HG02588 (cell line): ENCODE measurements at regions not wholly inside any gene's neighbourhood (a gene's known extent, or its start where the extent isn't known, plus 50 kb on each side); places are given as distances from the start of the nearest gene placed in this dataset.

Experiments
- ATAC-seq: cut with Tn5 transposase; IDR thresholded peaks from one replicate; pipeline ENCODE4 v1.9.1; 2021; ENCODE audit warnings: mild to moderate bottlenecking, moderate library complexity; ENCODE audit not compliant: unreplicated experiment

DNA sequence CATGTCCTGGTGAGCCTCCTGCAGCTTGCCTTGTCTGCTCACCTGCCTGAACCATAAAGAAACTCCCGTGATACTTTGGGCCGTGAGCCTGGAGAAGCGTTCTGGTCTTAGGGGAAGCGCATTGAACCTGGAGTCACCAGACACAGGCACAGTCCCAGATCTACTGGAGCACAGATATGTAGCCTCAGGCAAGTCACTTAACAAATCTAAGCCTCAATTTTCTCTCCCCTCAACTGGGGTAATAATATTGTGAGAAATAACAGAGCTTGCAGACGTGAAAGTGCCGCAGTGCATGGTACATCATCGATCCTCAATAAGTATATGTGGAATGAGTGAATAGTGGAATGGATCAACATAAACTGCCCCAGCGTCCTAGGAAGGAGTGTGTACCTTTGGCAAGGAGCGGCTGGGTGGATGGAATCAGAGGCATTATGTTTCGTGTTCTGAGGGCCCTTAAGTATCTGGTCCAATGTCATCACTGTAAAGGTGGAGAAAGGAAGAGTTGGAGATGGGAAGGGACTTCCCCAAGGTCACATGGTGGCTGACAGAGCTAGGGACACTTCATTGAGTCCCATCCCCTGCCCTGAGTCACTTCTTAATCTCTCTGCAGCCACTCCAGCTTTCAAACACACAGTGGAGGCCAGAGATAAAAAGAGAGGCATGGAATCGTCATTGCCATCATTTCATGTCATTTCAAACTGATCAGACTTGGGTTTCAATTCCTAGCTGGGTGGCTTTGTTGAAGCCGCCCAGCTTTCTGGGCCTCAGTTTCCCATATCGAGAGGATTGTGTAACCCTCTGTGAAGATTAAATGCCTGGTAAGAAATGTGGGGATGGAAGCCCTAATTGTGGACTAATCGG is 172.4 kb downstream of the DDX1 start:
- ATAC-seq, result no peak

DNA sequence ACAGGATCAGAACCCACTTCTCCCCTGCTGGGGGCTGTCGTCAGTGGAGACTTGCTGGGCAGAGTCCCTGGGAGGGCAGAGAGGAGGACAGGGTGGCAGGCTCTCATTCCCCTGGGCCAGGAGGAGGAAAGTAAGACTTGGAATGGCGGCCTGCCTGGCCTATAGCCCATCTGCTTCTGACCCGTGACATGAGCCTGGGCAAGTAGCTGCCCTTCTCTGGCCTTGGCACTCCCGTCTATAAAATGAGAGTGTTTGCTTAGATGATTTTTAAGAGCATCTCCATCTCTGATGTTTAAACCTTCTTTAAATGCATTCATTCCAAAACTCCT is 173.0 kb downstream of the DDX1 start:
- ATAC-seq, result no peak

DNA sequence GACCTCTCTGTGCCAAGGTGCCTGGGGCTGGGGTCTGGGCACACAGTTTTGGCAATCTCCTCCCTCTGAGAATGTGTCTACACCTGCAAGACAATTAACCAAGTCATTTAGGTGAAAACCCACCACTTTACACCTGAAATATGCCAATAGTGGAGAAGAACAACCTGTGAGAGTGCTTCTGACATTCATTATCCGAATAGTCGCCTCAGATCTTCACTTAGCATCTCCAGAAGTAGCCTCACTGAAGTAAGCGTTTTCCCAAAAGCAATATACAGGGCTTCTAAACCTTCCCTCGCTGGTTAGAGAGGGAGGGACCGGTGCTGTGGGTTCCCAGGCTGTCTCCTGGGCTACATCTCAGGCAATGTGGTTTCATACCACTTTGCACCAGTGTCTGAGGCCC is 173.5 kb downstream of the DDX1 start:
- ATAC-seq, result no peak

DNA sequence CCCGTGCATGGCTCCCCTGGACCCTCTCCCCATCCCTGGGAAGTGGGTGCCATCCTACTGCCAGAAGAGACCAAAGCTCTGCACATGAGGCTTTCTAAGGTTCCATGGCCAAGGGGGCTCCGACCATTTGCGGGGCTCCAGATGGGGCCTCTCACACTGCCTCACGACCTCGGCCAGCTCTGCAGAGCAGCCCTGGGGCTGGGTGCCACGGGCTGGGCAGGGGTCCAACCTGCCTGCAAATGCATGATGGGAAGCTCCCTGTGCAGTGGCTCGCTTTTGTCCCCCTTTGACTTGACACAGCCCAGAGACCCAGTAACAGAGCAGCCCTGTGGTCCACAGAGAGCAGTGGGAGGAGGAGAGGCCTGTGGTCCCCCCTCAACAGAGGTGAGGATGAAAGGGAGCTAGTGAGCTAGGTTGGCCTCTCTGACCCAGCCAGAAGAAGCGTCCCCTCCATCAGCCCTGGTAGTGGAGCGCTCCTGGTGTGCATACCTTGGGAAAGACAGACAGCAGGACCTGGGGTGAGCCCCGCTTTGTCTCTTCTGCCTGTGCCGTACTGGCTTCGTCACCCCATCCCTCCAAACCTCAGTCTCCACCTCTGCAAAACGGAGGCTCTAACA is 174.1 kb downstream of the DDX1 start:
- ATAC-seq, result no peak

DNA sequence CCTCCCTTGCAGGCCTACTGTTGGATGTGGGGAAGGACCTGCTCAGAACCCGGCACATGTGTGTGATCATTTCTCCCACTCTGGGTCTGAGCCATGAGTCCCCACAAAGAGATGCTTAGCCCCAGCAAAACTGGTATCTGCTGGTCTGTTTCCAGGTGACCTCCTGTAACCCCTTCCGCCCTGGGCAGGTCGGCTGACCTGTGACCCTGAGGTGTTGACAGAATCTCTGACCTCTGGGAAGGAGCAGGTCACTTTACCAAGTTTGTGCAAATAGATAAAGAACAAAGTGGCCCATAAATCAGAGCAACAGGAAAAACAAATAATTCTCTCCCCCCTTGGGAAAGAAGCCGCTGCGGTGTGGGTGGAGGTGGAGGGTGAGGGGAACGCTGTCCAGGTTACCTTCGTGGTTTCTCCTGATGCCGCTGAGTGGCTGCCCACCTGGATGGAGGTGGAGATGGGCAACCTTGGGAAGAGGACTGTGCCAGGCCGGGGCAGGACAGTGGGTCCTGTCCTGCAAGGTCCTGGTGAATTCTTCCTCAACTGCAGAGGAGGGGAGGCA is 174.0 kb upstream of the MYCN start:
- no peak for ATAC-seq

DNA sequence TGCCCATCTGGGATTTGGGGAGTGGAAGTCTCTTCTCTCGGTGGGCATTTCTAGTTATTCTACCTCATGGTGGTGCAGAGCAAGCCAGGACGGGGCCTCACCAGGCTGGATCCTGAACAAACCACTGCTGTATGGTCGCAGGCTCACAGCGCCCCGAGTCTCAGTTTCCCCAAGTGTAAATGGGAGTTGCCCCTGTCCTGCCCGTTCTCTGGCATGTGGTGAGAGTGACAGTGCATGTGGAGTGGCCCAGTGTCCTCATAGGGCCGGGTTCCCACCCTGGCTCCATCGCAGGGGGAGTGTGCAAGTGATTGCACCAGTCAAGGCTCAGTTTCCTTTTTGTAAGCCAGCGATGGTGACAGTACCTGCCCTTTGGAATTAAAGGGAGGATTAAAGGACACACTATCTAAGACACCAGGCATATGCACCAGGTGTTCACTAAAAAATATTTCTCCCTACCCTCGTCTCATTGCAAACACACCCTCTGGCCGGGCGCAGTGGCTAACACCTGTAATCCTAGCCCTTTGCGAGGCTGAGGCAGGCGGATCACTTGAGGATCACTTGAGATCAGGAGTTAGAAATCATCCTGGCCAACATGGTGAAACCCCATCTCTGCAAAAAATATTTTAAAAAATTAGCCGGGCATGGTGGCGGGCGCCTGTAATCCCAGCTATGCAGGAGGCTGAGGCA is 173.3 kb upstream of the MYCN start:
- ATAC-seq, result no peak

DNA sequence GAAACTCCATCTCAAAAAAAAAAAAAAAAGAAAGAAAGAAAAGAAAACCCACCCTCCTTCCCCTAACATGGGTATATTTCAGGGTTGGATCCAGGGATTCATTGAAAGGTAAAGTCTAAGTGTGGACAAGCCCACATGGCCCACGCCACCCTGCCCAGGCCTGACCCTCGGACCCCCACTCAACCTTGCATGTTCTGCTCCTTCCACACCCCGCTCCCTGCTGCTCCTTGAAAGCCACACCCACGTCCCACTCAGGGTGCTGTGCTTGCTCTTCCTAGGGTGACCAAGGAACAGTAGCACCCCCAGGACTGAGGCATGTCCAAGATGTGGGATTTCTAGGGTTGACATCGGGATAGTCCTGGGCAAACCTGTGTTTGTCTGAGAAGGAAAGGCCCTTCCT is 172.7 kb upstream of the MYCN start:
- no peak for ATAC-seq

DNA sequence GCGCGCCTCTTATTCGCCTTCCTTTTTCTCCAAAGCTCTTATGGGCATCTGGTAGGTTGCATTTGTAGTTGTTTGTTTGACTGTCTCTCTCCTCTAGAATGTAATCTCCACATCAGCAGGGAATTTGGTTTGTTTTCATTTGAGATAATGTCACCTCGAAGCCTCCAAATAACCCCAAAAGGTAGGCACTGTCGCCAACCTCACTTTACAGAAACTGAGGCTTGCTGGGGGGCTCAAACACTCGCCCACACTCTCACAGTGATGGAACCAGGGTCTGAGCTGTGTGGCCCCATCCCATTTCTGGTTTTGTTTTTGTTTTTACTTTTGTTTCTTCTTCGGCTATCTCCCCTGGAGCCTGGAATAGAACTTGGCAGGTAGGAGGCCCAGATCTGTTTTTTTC is 172.2 kb upstream of the MYCN start:
- no peak for ATAC-seq

DNA sequence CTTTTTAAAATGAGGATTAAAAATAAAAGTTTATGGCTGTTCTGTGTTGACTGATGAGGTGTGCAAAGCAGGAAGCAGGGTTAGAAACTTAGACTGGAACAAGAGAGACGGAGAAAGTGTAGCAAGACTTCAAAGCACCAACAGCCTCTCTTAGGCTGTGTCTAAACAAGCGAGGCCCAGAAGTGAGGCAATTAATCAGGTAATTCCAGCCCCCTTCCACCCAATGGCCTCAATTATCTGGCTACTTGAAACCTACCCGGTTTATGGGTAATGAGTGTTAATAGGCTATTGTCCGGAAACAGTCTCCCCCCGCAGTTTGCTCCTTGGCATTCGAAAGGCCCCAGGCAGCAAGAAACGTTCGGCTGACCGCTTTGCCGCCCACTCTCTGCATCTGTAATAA is 171.7 kb upstream of the MYCN start:
- ATAC-seq, result no peak

DNA sequence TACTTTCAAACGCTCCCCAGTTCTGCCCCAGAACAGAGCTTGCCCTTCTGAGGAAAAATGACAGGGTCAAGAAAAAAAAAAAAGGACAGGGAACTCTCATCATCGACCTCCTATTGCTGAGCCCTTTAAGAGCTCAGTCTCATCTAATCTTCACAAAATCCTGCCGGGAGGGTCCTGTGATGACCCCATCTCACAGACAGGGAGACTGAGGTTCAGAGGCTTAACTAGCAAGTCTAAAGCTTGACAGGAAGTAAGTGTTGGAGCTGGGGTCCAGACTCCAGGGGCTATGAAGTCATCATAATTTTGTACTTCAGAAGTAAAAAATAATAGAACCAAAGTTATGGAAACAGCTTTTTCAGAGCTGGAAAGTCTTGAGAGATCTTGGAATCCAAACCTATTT is 171.1 kb upstream of the MYCN start:
- no peak for ATAC-seq

DNA sequence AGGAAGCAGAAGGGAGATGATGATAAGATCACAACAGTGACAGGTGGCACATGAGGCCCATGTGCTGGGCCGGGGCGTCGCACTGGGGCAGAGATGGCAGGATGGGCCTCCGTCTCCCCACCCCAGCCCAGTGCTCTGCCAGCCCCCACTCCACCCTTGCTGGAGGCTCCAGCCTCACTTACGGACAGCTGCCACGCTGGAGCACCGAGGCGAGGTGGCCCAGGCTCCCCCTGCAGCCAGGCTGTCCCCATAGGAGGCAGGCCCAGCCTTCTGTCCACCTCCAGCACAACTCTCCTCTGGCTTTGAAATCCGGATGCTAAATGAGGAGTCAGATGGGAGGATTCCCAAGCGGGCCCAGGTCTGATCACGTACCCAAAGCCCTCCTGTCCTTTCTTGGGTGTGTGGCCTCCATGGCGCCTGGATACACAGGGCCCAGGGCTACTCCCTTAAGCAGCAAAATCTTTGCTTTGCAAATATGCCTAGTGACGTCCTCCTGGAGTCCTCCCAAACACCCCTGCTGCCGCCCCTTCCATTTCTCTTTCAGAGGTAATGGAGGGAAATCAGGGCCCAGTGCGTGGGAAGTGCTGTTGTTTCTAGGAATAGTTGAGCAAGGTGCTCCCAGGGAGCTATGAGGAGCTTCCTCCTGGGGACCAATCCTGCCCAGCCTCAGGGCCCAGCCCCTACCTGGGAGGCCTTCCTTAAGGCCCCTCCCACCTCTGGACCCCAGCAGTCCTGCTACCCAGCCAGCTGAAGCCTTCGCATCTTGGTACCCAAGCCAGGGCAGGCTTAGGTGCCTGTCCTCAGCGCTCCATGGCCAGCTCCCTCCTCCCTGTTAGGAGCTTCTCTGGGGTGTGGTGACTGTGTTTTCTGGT is 170.4 kb upstream of the MYCN start:
- ATAC-seq, result no peak

DNA sequence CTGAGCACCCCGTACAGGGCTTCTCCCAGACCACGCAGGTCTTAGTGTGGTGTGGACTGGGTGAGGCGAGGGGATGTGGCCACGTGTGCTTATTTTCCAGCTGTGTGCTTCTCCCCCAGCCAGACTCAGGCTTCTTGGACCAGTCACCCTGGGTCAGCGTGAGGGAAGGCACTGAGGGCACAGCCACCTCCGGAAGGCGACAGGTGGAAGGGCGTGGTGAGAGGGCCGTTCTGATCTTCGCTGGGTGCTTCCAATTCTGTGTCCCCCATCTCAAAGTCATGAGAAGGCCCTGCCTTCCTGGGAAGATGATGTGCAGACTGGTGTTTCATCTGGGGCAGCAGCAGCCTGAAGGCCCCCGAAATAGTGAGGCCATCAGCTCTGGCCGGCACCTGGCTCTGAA is 169.7 kb upstream of the MYCN start:
- ATAC-seq, result no peak

DNA sequence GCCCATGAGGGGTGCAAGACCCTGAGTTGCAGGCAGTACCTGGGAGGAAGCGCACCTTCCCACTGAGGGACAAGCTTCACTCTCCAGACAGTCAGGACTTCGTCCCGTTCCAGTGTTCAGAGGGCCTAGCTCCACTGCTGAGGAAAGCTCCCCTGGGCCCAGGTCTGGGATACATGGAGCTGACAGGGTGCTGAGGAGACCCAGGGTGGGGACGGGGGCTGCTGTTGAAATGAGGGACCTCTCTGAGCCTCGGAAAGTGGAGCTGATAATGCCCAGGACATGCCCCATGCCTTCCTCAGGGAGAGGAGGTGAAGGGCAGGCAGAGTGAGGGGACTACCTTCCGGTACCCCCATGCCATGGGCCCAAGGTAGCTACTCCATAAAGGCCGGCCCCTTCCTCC is 169.2 kb upstream of the MYCN start:
- ATAC-seq, result no peak

DNA sequence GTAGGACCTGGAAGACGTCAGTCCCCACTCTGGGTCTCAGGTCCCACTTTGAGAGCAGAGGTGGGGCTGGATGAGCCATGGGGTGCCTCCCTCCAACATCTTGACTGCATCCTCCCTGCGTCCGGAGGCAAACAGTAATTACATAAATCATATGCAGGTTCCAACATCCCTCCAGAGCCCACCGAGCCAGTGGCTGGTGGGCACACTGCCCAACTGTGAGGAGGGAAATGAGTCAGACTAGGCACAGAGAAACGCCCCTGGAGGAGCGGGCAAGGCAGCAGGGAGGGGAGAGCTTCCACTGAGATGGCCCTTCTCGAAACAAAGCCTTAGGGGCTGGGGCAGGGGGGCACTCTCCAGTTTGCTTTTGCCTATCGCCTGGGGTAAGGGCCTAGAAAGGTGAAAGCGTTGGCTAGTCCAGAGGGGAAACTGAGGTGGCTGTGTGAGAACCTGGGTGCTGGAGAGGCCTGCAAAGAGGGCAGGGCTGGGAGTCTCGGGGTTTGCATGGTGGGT is 168.2 kb upstream of the MYCN start:
- ATAC-seq, result no peak

DNA sequence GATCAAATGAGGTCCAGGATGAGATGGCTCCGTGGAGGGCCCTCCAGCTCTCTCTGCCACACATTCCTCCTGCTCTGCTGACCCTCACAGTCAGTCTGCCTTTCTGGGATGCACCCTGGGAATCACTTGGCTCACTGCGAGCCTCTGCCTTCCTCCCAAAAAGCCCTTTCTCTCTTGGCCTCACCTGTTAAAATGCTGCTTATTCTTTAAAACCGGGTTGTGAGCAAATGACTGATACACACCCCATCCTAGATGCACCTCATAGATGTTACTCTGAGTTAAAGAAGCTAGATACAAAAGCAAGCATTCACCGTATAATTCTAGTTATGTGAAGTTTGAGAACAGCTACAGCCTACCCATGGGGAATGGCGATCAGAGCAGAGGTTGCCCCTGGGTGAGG is 167.7 kb upstream of the MYCN start:
- ATAC-seq, result no peak

DNA sequence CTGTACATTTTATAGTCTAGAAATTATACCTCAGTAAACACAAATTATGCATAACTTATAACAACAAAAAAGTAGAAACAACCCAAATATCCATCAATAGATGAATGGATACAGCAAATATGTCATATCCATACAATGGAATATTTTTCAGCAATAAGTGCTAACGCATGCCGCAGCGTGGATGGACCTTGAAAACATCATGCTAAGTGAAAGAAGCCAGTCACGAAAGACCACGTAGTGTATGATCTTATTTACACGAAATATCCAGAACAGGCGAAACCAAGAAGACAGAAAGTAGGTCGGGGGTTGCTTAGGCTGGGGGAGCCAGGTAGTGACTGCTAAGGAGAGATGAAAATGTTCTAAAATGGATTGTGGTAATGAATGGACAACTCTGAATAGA is 167.1 kb upstream of the MYCN start:
- no peak for ATAC-seq

DNA sequence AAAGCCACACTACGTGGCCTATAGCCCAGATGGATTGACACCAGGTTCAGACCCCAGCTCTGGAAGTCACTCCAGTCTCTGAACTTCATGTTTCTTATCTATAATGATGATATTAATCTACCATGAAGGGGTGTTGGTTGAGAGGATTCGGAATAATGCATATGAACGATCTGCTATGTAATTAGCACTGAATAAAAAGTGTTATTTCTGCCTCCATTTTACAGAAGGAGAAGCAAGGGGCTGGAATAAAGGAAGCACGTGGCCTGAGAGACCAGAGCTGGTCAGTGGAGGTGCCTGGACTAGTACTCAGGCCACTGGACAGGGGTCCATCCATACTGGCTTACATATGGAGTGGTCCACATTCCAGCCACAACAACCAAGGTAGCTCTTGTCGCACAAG is 166.5 kb upstream of the MYCN start:
- no peak for ATAC-seq

DNA sequence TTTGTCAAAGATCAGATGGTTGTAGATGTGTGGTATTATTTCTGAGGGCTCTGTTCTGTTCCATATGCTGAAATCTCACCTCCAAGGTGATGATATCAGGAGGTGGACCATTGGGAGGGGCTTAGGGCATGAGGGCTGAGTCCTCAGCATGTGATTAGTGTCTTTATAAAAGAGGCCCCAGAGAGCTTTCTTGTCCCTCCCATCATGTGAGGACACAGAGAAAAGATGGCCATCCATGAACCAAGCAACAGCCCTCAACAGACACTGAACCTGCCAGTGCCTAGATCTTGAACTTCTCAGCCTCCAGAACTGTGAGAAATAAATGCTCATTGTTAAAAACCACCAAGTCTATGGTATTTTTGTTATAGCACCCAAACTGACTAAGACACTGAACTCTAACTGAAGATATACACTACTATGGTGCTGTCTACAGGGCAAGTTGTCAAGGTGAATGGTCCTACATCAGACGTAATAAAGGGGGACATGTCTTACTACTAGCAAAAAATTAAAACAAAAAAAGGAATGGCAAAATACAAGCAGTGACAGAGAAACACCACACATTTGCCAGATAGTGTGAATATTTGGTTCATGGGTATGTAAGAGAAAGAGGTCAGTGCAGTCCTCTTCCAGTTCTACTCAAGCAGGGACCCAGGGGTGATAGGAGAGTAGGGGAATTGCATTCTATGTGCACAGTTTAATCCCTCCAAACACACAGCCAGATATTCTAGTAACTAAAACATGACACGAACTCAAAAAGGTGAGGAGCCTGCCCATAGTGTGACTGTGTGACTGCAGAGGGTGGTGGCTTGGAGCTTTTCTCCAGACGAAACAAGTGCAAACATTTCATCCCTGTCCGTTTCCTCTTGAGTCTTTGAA is 164.4 kb upstream of the MYCN start:
- no peak for ATAC-seq

DNA sequence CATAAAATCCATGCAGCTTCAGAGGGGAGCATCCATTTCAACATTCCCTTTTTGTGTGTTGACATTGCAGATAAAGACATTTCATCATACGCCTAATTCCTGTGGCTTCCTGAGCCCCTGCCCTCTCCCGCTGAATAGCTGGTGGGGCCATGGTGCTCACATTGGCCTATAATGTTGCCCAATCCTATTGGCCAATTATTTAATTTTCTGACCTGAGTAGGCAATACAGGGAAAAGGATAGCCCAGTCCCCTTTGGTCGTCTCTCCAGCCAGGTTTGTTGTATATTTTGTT is 163.8 kb upstream of the MYCN start:
- ATAC-seq, result no peak
